ENCODE measurements at regions not wholly inside any gene's neighbourhood (a gene's known extent, or its start where the extent isn't known, plus 50 kb on each side); places are given as distances from the start of the nearest gene placed in this dataset.

GRCh38 chr3:168333410-168333935 lies 237.7 kb upstream of the GOLIM4 start:
- no TSS peak for BruUV-seq (replicated peaks)
- Histone ChIP-seq H3K4me3 (replicated peaks in 1 of 3; ENCODE audit: insufficient read depth in 1 of 3, low read depth in 2 of 3, low read length in 3 of 3) (no peak overlapping the region), H3K27ac (ENCODE audit: extremely low read length, insufficient read depth, low read length) (no peak overlapping the region), H3K4me1 (ENCODE audit: insufficient read depth, low read length) (no peaks in the 10 kb centered on the region), H3K79me2 (ENCODE audit: insufficient read depth, low read length) (no peaks in the 10 kb centered on the region), H3K9me3 (ENCODE audit: low read length) (no peaks in the 10 kb centered on the region), H3K9ac (ENCODE audit: insufficient read depth, low read depth, low read length) (no peak overlapping the region), H3K36me3 (replicated peaks in 1 of 2; ENCODE audit: control insufficient read depth in 1 of 2, insufficient read depth in 2 of 2, low read length in 2 of 2) (no peaks in the 10 kb centered on the region), H4K20me1 (ENCODE audit: insufficient read depth, low read length) (no peaks in the 10 kb centered on the region), H3K4me2 (ENCODE audit: low read depth, low read length) (no peak overlapping the region), H2AFZ (ENCODE audit: low read length) (no peak overlapping the region), H3K27me3 (ENCODE audit: control insufficient read depth in 1 of 2, insufficient read depth in 2 of 2, low read length in 2 of 2) (no peaks in the 10 kb centered on the region)
- intact Hi-C loops (cut with micrococcal nuclease; ENCODE audit: unreplicated experiment): no loop called here
- DNase-seq (ENCODE audit: low spot score) (no peak), ATAC-seq (no peak), FAIRE-seq (no peak)
- POLR2A ChIA-PET: no interaction called here
- CTCF ChIA-PET (ENCODE audit: low intra/inter-chr PET ratio, low total read pairs): no interaction called here
- in situ Hi-C loops (cut with HindIII; ENCODE audit: extremely low pct_ligation_motif_present, low pct_unique_long_range_greater_than_20kb): no loop called here
- TF ChIP-seq SALL2 (CRISPR knock-in tag; IDR thresholded peaks at IDR 0.05) (no peak), ZFX (CRISPR knock-in tag; IDR thresholded peaks at IDR 0.05; ENCODE audit: low read depth) (no peak), ZNF768 (CRISPR knock-in tag; IDR thresholded peaks at IDR 0.05) (no peak), HOXA9 (CRISPR knock-in tag; IDR thresholded peaks at IDR 0.05; ENCODE audit: borderline replicate concordance) (no peak), ZNF282 (IDR thresholded peaks at IDR 0.05; ENCODE audit: partially characterized antibody) (no peak), ZFP36L2 (CRISPR knock-in tag; IDR thresholded peaks at IDR 0.05) (no peak), SOX13 (IDR thresholded peaks at IDR 0.05) (no peak), SOX13 (CRISPR knock-in tag; conservative IDR thresholded peaks at IDR 0.05 in 1 of 2, IDR thresholded peaks at IDR 0.05 in 1 of 2) (no peak), ATM (IDR thresholded peaks at IDR 0.05; ENCODE audit: borderline replicate concordance) (no peak), SIX4 (CRISPR knock-in tag; IDR thresholded peaks at IDR 0.05) (no peak), LCORL (IDR thresholded peaks at IDR 0.05) (no peak), LCORL (CRISPR knock-in tag; IDR thresholded peaks at IDR 0.05) (no peak), ZNF121 (CRISPR knock-in tag; IDR thresholded peaks at IDR 0.05) (no peak), TRIM24 (CRISPR knock-in tag; IDR thresholded peaks at IDR 0.05) (no peak), AFF4 (CRISPR knock-in tag; IDR thresholded peaks at IDR 0.05) (no peak), ZNF281 (CRISPR knock-in tag; IDR thresholded peaks at IDR 0.05; ENCODE audit: borderline replicate concordance) (no peak)
